GM12874 (cell line): ENCODE measurements at regions not wholly inside any gene's neighbourhood (a gene's known extent, or its start where the extent isn't known, plus 50 kb on each side); places are given as distances from the start of the nearest gene placed in this dataset.

Experiments
- CTCF ChIP-seq: IDR thresholded peaks from 2 replicates; pipeline ENCODE4 v1.5.1; 2011; ENCODE audit warnings: low read depth, mild to moderate bottlenecking, control low read depth, low read length, moderate library complexity; ENCODE audit not compliant: insufficient read depth

- no peak for TF ChIP-seq CTCF
Measured at GRCh38 chr6:149197482-149197881, 120.0 kb upstream of the TAB2 start.

GRCh38 chr6:149198265-149198664 is 119.2 kb upstream of the TAB2 start:
- no peak for TF ChIP-seq CTCF

GRCh38 chr6:149200282-149200945 is 117.1 kb upstream of the TAB2 start:
- no peak for TF ChIP-seq CTCF

- TF ChIP-seq CTCF: no peak
Measured at GRCh38 chr6:149201068-149201655, 116.3 kb upstream of the TAB2 start.

GRCh38 chr6:149202100-149202499 is 115.4 kb upstream of the TAB2 start:
- TF ChIP-seq CTCF: no peak

GRCh38 chr6:149202952-149203351 is 114.6 kb upstream of the TAB2 start:
- TF ChIP-seq CTCF: no peak

- TF ChIP-seq CTCF: no peak
Measured at GRCh38 chr6:149203509-149203908, 114.0 kb upstream of the TAB2 start.
